Erythroblast (primary cell): ENCODE measurements at regions not wholly inside any gene's neighbourhood (a gene's known extent, or its start where the extent isn't known, plus 50 kb on each side); places are given as distances from the start of the nearest gene placed in this dataset.

Source experiments
- GATA1 ChIP-seq: IDR thresholded peaks from 2 replicates; pipeline ENCODE4 v1.6.1; 2011; ENCODE audit warnings: low read depth, mild to moderate bottlenecking, control low read depth, low read length, moderate library complexity
- POLR2A ChIP-seq: IDR thresholded peaks from 2 replicates; pipeline ENCODE4 v1.6.1; 2011; ENCODE audit warnings: mild to moderate bottlenecking, low read length

GRCh38 chr12:76252031-76252430 is 96.2 kb downstream of the BBS10 start:
- no peak for TF ChIP-seq POLR2A
- no peak for TF ChIP-seq GATA1
